WTC11 (cell line): ENCODE measurements at regions not wholly inside any gene's neighbourhood (a gene's known extent, or its start where the extent isn't known, plus 50 kb on each side); places are given as distances from the start of the nearest gene placed in this dataset.

ENCODE experiments used
- ATAC-seq: fragments of 200-7000 bp; cut with Tn5 transposase; 2 replicates; pipeline ENCODE4 v1.10.0; 2021; ENCODE audit warnings: mild to moderate bottlenecking, moderate library complexity
- CTCF ChIA-PET: fragments of 300-600 bp; sonication (Branson Sonifier 250); formaldehyde crosslinking; loops from one replicate; lab custom pipeline; 2021; ENCODE audit warnings: antibody characterized with exemption; lab: Charles Lee
- POLR2A ChIA-PET: fragments of 350-600 bp; sonication (Branson Sonifier 250); formaldehyde crosslinking; loops from one replicate; lab custom pipeline; 2021; ENCODE audit warnings: antibody characterized with exemption; lab: Charles Lee
- DNase-seq: peaks from one replicate; pipeline ENCODE4 v3.0.0; 2021; ENCODE audit warnings: low spot score
- H3K27ac Mint-ChIP-seq: 2 replicates; pipeline ENCODE4 v1.8.0; 2021; ENCODE audit warnings: mixed read lengths
- H3K27me3 Mint-ChIP-seq: 2 replicates; pipeline ENCODE4 v1.8.0; 2021; ENCODE audit warnings: low read depth, mild to moderate bottlenecking, moderate library complexity, mixed read lengths
- H3K36me3 Mint-ChIP-seq: 2 replicates; pipeline ENCODE4 v1.8.0; 2021; ENCODE audit warnings: mixed read lengths
- H3K4me1 Mint-ChIP-seq: 2 replicates; pipeline ENCODE4 v1.8.0; 2022; ENCODE audit warnings: mixed read lengths
- H3K4me3 Mint-ChIP-seq: 2 replicates; pipeline ENCODE4 v1.8.0; 2021; ENCODE audit warnings: mild to moderate bottlenecking, moderate library complexity, mixed read lengths
- H3K9me3 Mint-ChIP-seq: 2 replicates; pipeline ENCODE4 v1.8.0; 2021; ENCODE audit warnings: mixed read lengths
- AR ChIP-seq: fragments of 250-450 bp; sonication (Bioruptor Pico); IDR thresholded peaks from 2 replicates; pipeline ENCODE4 v1.9.0; 2021; ENCODE audit warnings: mild to moderate bottlenecking
- CDX4 ChIP-seq: fragments of 250-450 bp; sonication (Bioruptor Pico); IDR thresholded peaks from 2 replicates; pipeline ENCODE4 v1.9.0; 2021; ENCODE audit warnings: moderate library complexity, mild to moderate bottlenecking, inconsistent platforms, borderline replicate concordance
- E2F1 ChIP-seq: sonication (generic); formaldehyde crosslinking; IDR thresholded peaks from 2 replicates; pipeline ENCODE4 v1.8.0; 2022; ENCODE audit warnings: mild to moderate bottlenecking, missing genetic modification reagents
- ELF4 ChIP-seq: sonication (generic); formaldehyde crosslinking; IDR thresholded peaks from 2 replicates; pipeline ENCODE4 v1.8.1; 2022; ENCODE audit warnings: low read depth, mild to moderate bottlenecking, moderate library complexity, missing genetic modification reagents
- ERG ChIP-seq: fragments of 250-450 bp; sonication (Bioruptor Pico); IDR thresholded peaks from 2 replicates; pipeline ENCODE4 v1.8.0; 2021; ENCODE audit warnings: mild to moderate bottlenecking
- FOXK1 ChIP-seq: sonication (generic); formaldehyde crosslinking; IDR thresholded peaks from 2 replicates; pipeline ENCODE4 v1.8.0; 2022; ENCODE audit warnings: mild to moderate bottlenecking, moderate library complexity, missing genetic modification reagents
- FOXP1 ChIP-seq: sonication (generic); formaldehyde crosslinking; IDR thresholded peaks from 2 replicates; pipeline ENCODE4 v1.8.0; 2022; ENCODE audit warnings: missing genetic modification reagents, mild to moderate bottlenecking, moderate library complexity, borderline replicate concordance
- GABPB1 ChIP-seq: sonication (generic); formaldehyde crosslinking; IDR thresholded peaks from 2 replicates; pipeline ENCODE4 v1.8.1; 2023; ENCODE audit warnings: mild to moderate bottlenecking, missing genetic modification reagents
- MXD4 ChIP-seq: fragments of 250-450 bp; sonication (Bioruptor Pico); IDR thresholded peaks from 2 replicates; pipeline ENCODE4 v1.8.0; 2021; ENCODE audit warnings: mild to moderate bottlenecking, moderate library complexity, borderline replicate concordance
- NR2C2 ChIP-seq: sonication (generic); formaldehyde crosslinking; IDR thresholded peaks from 2 replicates; pipeline ENCODE4 v1.8.0; 2022; ENCODE audit warnings: mild to moderate bottlenecking, missing genetic modification reagents
- PRDM15 ChIP-seq: sonication (generic); formaldehyde crosslinking; IDR thresholded peaks from 2 replicates; pipeline ENCODE4 v1.8.0; 2022; ENCODE audit warnings: missing genetic modification reagents
- SOX15 ChIP-seq: fragments of 250-450 bp; sonication (Bioruptor Pico); IDR thresholded peaks from 2 replicates; pipeline ENCODE4 v1.9.0; 2021; ENCODE audit warnings: mild to moderate bottlenecking
- TP53 ChIP-seq: sonication (generic); formaldehyde crosslinking; IDR thresholded peaks from 2 replicates; pipeline ENCODE4 v1.8.1; 2023; ENCODE audit warnings: mild to moderate bottlenecking, missing genetic modification reagents
- USF2 ChIP-seq: sonication (generic); formaldehyde crosslinking; IDR thresholded peaks from 2 replicates; pipeline ENCODE4 v1.8.1; 2023; ENCODE audit warnings: mild to moderate bottlenecking, missing genetic modification reagents, moderate library complexity
- ZBTB21 ChIP-seq: sonication (generic); formaldehyde crosslinking; IDR thresholded peaks from 2 replicates; pipeline ENCODE4 v1.8.1; 2023; ENCODE audit warnings: mild to moderate bottlenecking, missing genetic modification reagents, borderline replicate concordance
- ZBTB43 ChIP-seq: sonication (generic); formaldehyde crosslinking; IDR thresholded peaks from 2 replicates; pipeline ENCODE4 v1.8.1; 2023; ENCODE audit warnings: mild to moderate bottlenecking, missing genetic modification reagents
- ZNF281 ChIP-seq: sonication (generic); formaldehyde crosslinking; IDR thresholded peaks from 2 replicates; pipeline ENCODE4 v1.8.0; 2023; ENCODE audit warnings: mild to moderate bottlenecking, missing genetic modification reagents
- ZNF512 ChIP-seq: sonication (generic); formaldehyde crosslinking; IDR thresholded peaks from 2 replicates; pipeline ENCODE4 v1.8.1; 2022; ENCODE audit warnings: missing genetic modification reagents, borderline replicate concordance

- Mint-ChIP-seq H3K4me1 (peaks cover 21% of the 10 kb centered on the region), H3K4me3 (no peak overlapping the region), H3K27me3 (peaks cover 2% of the 10 kb centered on the region; the same call in 1 of the 2 replicates), H3K27ac (no peak overlapping the region), H3K9me3 (peaks cover 8% of the 10 kb centered on the region)
- peak; percentile 63; the same call in 1 of the 2 replicates for ATAC-seq
- DNase-seq, result no peak
- ChIA-PET POLR2A (no interaction called here), CTCF (interaction anchor here (0.7 to 1.9 kb wide), 3 partner anchors 26 to 814 kb away, joined by 3 to 5 read pairs (median 5); no protein-coding TSS in a partner anchor)
- TF ChIP-seq TP53 (CRISPR knock-in tag) (no peak), SOX15 (CRISPR knock-in tag) (no peak), CDX4 (no peak), NR2C2 (no peak), GABPB1 (CRISPR knock-in tag) (no peak), AR (CRISPR knock-in tag) (no peak), ZBTB21 (CRISPR knock-in tag) (no peak), FOXP1 (CRISPR knock-in tag) (no peak), MXD4 (no peak), PRDM15 (CRISPR knock-in tag) (no peak), ZNF512 (CRISPR knock-in tag) (no peak), ELF4 (no peak)
- TF ChIP-seq, all 79 proteins: peak for 0
- 0 out of 2 replicates have a peak, but pooled peaks cover 2% of the 10 kb centered on the region for H3K36me3 Mint-ChIP-seq
Observed at GRCh38 chr4:182111586-182111985, 131.6 kb upstream of the TENM3 start.

- no peak overlapping the region for H3K27ac Mint-ChIP-seq
- H3K4me1 Mint-ChIP-seq, result peaks cover 21% of the 10 kb centered on the region
- CTCF ChIA-PET, result no interaction called here
- DNase-seq (no peak), ATAC-seq (no peak)
- peaks cover 26% of the 10 kb centered on the region for H3K9me3 Mint-ChIP-seq
- H3K36me3 Mint-ChIP-seq, result peaks cover 11% of the 10 kb centered on the region
- POLR2A ChIA-PET, result no interaction called here
- no peaks in the 10 kb centered on the region for H3K27me3 Mint-ChIP-seq
- no peak overlapping the region for H3K4me3 Mint-ChIP-seq
- TF ChIP-seq ZNF281 (CRISPR knock-in tag) (no peak), USF2 (CRISPR knock-in tag) (no peak), FOXK1 (CRISPR knock-in tag) (no peak), ZBTB43 (CRISPR knock-in tag) (no peak), FOXP1 (CRISPR knock-in tag) (no peak), E2F1 (CRISPR knock-in tag) (no peak), ERG (no peak), GABPB1 (CRISPR knock-in tag) (no peak)
Observed at GRCh38 chr4:182113779-182114178, 129.4 kb upstream of the TENM3 start.
